HCT116 (cell line): ENCODE measurements at regions not wholly inside any gene's neighbourhood (a gene's known extent, or its start where the extent isn't known, plus 50 kb on each side); places are given as distances from the start of the nearest gene placed in this dataset.

ENCODE experiments used
- ATAC-seq: fragments of 200-7000 bp; cut with Tn5 transposase; 2 replicates; pipeline ENCODE4 v1.9.1; 2020; ENCODE audit warnings: mild to moderate bottlenecking, moderate library complexity
- BruUV-seq: library from RNA; stranded (reverse); fragments of 400-500 nt; replicated peaks from 2 replicates; lab custom pipeline; 2021; lab: Mats Ljungman, UMichigan
- CTCF ChIA-PET: fragments of 300-600 bp; sonication (Branson Sonifier 250); formaldehyde crosslinking; loops from one replicate; lab custom pipeline; 2021; ENCODE audit warnings: antibody characterized with exemption; lab: Charles Lee
- POLR2A ChIA-PET: fragments of 300-600, 350-600 bp; sonication (Branson Sonifier 250); formaldehyde crosslinking; loops from one replicate; lab custom pipeline; 2021; ENCODE audit warnings: antibody characterized with exemption; lab: Charles Lee
- RAD21 ChIA-PET, 2 experiments: fragments of 300-600 bp; sonication (Branson Sonifier 250); formaldehyde crosslinking; loops; one replicate each; lab custom pipeline; 2023; ENCODE audit warnings: low total read pairs in 2 of 2; ENCODE audit not compliant: uncharacterized antibody in 2 of 2, unreplicated experiment in 2 of 2, low non-redundant PET in 1 of 2; lab: Charles Lee
- DNase-seq: peaks from one replicate; pipeline ENCODE4 v3.0.0-alpha.2; 2010; ENCODE audit warnings: low read depth, low spot score
- H2AFZ ChIP-seq: fragments of 200-600 bp; shearing (Covaris generic), sonication (generic); 2 replicates; pipeline ENCODE4 v1.6.1; 2017; ENCODE audit warnings: low read depth, mixed run types, mixed read lengths, antibody characterized with exemption, low read length; ENCODE audit not compliant: poor library complexity, severe bottlenecking
- H3K27ac ChIP-seq: 2 replicates; pipeline ENCODE4 v1.5.1; 2012; ENCODE audit warnings: low read depth, low read length
- H3K27me3 ChIP-seq: fragments of 200-600 bp; sonication (generic); 2 replicates; pipeline ENCODE4 v1.6.1; 2016; ENCODE audit warnings: mixed run types, low read length, mixed read lengths; ENCODE audit not compliant: insufficient read depth
- H3K36me3 ChIP-seq, 2 experiments: fragments of 200-500 bp in 1 of 2; fragments of 200-600 bp in 1 of 2; sonication (Bioruptor generic) in 1 of 2; sonication (generic) in 1 of 2; 2 replicates each; pipeline versions ENCODE4 v1.5.1 to v1.6.1; 2014 to 2016; ENCODE audit warnings: low read length in 2 of 2, inconsistent platforms in 1 of 2, mixed read lengths in 1 of 2, mixed run types in 1 of 2; ENCODE audit not compliant: insufficient read depth in 2 of 2, control insufficient read depth in 1 of 2
- H3K4me1 ChIP-seq, 2 experiments: fragments of 200-600 bp in 1 of 2; sonication (generic) in 1 of 2; 2 replicates each; pipeline versions ENCODE4 v1.5.1 to v1.6.1; 2012 to 2017; ENCODE audit warnings: low read length in 2 of 2, inconsistent platforms in 1 of 2, mild to moderate bottlenecking in 1 of 2, mixed read lengths in 1 of 2, mixed run types in 1 of 2, moderate library complexity in 1 of 2; ENCODE audit not compliant: insufficient read depth in 2 of 2, control insufficient read depth in 1 of 2
- H3K4me2 ChIP-seq: fragments of 200-600 bp; sonication (generic); 2 replicates; pipeline ENCODE4 v1.6.1; 2017; ENCODE audit warnings: mixed run types, low read length, mixed read lengths
- H3K4me3 ChIP-seq, 2 experiments: fragments of 200-600 bp in 1 of 2; sonication (generic) in 1 of 2; replicated peaks in 1 of 2; 2 replicates each; pipeline ENCODE4 v1.5.1; 2011 to 2016; ENCODE audit warnings: low read length in 2 of 2, control low read depth in 1 of 2, low read depth in 1 of 2, mild to moderate bottlenecking in 1 of 2, mixed read lengths in 1 of 2, mixed run types in 1 of 2
- H3K79me2 ChIP-seq: fragments of 200-600 bp; sonication (generic); 2 replicates; pipeline ENCODE4 v1.6.1; 2017; ENCODE audit warnings: mild to moderate bottlenecking, mixed run types, low read length, moderate library complexity, mixed read lengths; ENCODE audit not compliant: insufficient read depth
- H3K9ac ChIP-seq: fragments of 200-600 bp; sonication (generic); 2 replicates; pipeline ENCODE4 v1.6.1; 2016; ENCODE audit warnings: low read length, mixed read lengths
- H3K9me2 ChIP-seq: fragments of 200-600 bp; sonication (generic), shearing (Covaris generic); 2 replicates; pipeline ENCODE4 v1.6.1; 2017; ENCODE audit warnings: mixed run types, mild to moderate bottlenecking, moderate library complexity; ENCODE audit not compliant: insufficient read depth
- H3K9me3 ChIP-seq, 2 experiments: fragments of 200-500 bp in 1 of 2; fragments of 200-600 bp in 1 of 2; sonication (Bioruptor generic) in 1 of 2; sonication (generic) in 1 of 2; 2 replicates each; pipeline ENCODE4 v1.6.1; 2014 to 2017; ENCODE audit warnings: low read length in 2 of 2, mixed read lengths in 2 of 2, inconsistent platforms in 1 of 2, low read depth in 1 of 2, mild to moderate bottlenecking in 1 of 2, mixed run types in 1 of 2, moderate library complexity in 1 of 2; ENCODE audit not compliant: control insufficient read depth in 1 of 2, insufficient read depth in 1 of 2
- H4K20me1 ChIP-seq: fragments of 200-600 bp; sonication (generic), shearing (Covaris generic); 2 replicates; pipeline ENCODE4 v1.6.1; 2017; ENCODE audit warnings: mixed run types, mild to moderate bottlenecking, moderate library complexity; ENCODE audit not compliant: insufficient read depth
- CBX3 ChIP-seq: IDR thresholded peaks from 2 replicates; pipeline ENCODE4 v1.6.1; 2012; ENCODE audit warnings: low read depth
- EZH2phosphoT487 ChIP-seq: fragments of 200-600 bp; IDR thresholded peaks from 2 replicates; pipeline ENCODE4 v1.6.1; 2018; ENCODE audit warnings: antibody characterized with exemption, borderline replicate concordance
- FOSL1 ChIP-seq: IDR thresholded peaks from 2 replicates; pipeline ENCODE4 v1.6.1; 2012; ENCODE audit warnings: low read depth
- SIN3A ChIP-seq: IDR thresholded peaks from 2 replicates; pipeline ENCODE4 v1.6.1; 2012; ENCODE audit warnings: low read depth
- SRF ChIP-seq: IDR thresholded peaks from 2 replicates; pipeline ENCODE4 v1.6.1; 2012; ENCODE audit warnings: low read depth
- TCF7L2 ChIP-seq: IDR thresholded peaks from 2 replicates; pipeline ENCODE4 v1.7.0; 2011; ENCODE audit warnings: borderline replicate concordance, inconsistent platforms; ENCODE audit not compliant: insufficient read depth, insufficient read length; ENCODE audit errors: extremely low read depth
- intact Hi-C: fragments of 100-400 bp; cut with micrococcal nuclease; formaldehyde crosslinking; loops from 2 replicates; pipeline ENCODE4 v1.10.0; 2022
- TF ChIP-seq, protein P1 (sequence below): IDR thresholded peaks from 2 replicates; pipeline ENCODE4 v1.6.1; 2011; ENCODE audit warnings: mild to moderate bottlenecking, low read length, moderate library complexity; ENCODE audit not compliant: insufficient replicate concordance; ENCODE audit errors: extremely low read depth
- TF ChIP-seq, protein P2 (sequence below): IDR thresholded peaks from 2 replicates; pipeline ENCODE4 v1.6.1; 2012
- TF ChIP-seq, protein P3 (sequence below): IDR thresholded peaks from 2 replicates; pipeline ENCODE4 v1.6.1; 2012; ENCODE audit warnings: low read depth
- TF ChIP-seq, protein P4 (sequence below): IDR thresholded peaks from 2 replicates; pipeline ENCODE4 v1.6.1; 2012

DNA sequence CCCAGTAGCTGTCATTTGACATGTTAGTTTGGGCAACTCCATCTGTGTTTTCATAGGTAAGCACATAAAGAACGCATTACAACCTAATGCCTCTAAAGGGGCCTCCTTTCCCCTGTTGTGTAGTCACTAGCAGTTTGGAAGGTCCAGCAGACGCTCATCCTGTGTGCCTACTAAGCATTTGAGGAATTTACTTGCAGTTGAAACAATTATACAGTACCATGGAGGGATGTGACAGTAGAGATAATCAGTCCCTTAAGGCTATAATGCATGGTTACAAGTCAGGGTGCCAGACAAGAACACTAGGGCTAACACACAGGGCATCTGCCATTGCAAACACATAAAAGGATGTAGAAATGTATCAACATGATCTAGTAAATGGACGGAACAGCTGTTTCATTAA is 138.3 kb downstream of the PCDH10 start:
- no peak overlapping the region for H3K9ac ChIP-seq
- no peaks in the 10 kb centered on the region for H3K4me1 ChIP-seq
- no peak overlapping the region for H3K27ac ChIP-seq
- TF ChIP-seq CBX3 (no peak), SIN3A (no peak), SRF (no peak), TCF7L2 (no peak), EZH2phosphoT487 (no peak), FOSL1 (no peak)
- TF ChIP-seq, protein P1, sequence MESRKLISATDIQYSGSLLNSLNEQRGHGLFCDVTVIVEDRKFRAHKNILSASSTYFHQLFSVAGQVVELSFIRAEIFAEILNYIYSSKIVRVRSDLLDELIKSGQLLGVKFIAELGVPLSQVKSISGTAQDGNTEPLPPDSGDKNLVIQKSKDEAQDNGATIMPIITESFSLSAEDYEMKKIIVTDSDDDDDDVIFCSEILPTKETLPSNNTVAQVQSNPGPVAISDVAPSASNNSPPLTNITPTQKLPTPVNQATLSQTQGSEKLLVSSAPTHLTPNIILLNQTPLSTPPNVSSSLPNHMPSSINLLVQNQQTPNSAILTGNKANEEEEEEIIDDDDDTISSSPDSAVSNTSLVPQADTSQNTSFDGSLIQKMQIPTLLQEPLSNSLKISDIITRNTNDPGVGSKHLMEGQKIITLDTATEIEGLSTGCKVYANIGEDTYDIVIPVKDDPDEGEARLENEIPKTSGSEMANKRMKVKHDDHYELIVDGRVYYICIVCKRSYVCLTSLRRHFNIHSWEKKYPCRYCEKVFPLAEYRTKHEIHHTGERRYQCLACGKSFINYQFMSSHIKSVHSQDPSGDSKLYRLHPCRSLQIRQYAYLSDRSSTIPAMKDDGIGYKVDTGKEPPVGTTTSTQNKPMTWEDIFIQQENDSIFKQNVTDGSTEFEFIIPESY, result no peak
- TF ChIP-seq, protein P2, sequence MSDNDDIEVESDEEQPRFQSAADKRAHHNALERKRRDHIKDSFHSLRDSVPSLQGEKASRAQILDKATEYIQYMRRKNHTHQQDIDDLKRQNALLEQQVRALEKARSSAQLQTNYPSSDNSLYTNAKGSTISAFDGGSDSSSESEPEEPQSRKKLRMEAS, result no peak
- TF ChIP-seq, protein P3, sequence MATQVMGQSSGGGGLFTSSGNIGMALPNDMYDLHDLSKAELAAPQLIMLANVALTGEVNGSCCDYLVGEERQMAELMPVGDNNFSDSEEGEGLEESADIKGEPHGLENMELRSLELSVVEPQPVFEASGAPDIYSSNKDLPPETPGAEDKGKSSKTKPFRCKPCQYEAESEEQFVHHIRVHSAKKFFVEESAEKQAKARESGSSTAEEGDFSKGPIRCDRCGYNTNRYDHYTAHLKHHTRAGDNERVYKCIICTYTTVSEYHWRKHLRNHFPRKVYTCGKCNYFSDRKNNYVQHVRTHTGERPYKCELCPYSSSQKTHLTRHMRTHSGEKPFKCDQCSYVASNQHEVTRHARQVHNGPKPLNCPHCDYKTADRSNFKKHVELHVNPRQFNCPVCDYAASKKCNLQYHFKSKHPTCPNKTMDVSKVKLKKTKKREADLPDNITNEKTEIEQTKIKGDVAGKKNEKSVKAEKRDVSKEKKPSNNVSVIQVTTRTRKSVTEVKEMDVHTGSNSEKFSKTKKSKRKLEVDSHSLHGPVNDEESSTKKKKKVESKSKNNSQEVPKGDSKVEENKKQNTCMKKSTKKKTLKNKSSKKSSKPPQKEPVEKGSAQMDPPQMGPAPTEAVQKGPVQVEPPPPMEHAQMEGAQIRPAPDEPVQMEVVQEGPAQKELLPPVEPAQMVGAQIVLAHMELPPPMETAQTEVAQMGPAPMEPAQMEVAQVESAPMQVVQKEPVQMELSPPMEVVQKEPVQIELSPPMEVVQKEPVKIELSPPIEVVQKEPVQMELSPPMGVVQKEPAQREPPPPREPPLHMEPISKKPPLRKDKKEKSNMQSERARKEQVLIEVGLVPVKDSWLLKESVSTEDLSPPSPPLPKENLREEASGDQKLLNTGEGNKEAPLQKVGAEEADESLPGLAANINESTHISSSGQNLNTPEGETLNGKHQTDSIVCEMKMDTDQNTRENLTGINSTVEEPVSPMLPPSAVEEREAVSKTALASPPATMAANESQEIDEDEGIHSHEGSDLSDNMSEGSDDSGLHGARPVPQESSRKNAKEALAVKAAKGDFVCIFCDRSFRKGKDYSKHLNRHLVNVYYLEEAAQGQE, result no peak
- TF ChIP-seq, protein P4, sequence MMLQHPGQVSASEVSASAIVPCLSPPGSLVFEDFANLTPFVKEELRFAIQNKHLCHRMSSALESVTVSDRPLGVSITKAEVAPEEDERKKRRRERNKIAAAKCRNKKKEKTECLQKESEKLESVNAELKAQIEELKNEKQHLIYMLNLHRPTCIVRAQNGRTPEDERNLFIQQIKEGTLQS, result no peak
- TF ChIP-seq, all 23 proteins: peak for 0
- no peaks in the 10 kb centered on the region for H4K20me1 ChIP-seq
- no peak overlapping the region for H3K4me3 ChIP-seq
- DNase-seq (no peak), ATAC-seq (no peak)
- BruUV-seq, result no TSS peak
- no peaks in the 10 kb centered on the region for H3K27me3 ChIP-seq
- CTCF ChIA-PET, result no interaction called here
- no peak overlapping the region for H3K4me2 ChIP-seq
- RAD21 ChIA-PET, result no interaction called here
- intact Hi-C loops, result no loop called here
- H3K36me3 ChIP-seq, result no peaks in the 10 kb centered on the region
- H3K9me2 ChIP-seq, result no peaks in the 10 kb centered on the region
- POLR2A ChIA-PET, result no interaction called here
- no peaks in the 10 kb centered on the region for H3K9me3 ChIP-seq
- H3K79me2 ChIP-seq, result no peaks in the 10 kb centered on the region
- no peak overlapping the region for H2AFZ ChIP-seq
